Neural progenitor cell (in vitro differentiated cells): ENCODE measurements at regions not wholly inside any gene's neighbourhood (a gene's known extent, or its start where the extent isn't known, plus 50 kb on each side); places are given as distances from the start of the nearest gene placed in this dataset.

Source experiments
- CTCF ChIP-seq: fragments of 200-600 bp; sonication (generic); IDR thresholded peaks from 2 replicates; pipeline ENCODE4 v1.5.1; 2017; ENCODE audit warnings: antibody characterized with exemption, mild to moderate bottlenecking
- EZH2 ChIP-seq: fragments of 200-600 bp; sonication (generic); IDR thresholded peaks from 2 replicates; pipeline ENCODE4 v1.6.1; 2017; ENCODE audit warnings: antibody characterized with exemption, mild to moderate bottlenecking, moderate library complexity
- EZH2phosphoT487 ChIP-seq: fragments of 200-600 bp; sonication (generic); IDR thresholded peaks from 2 replicates; pipeline ENCODE4 v1.6.1; 2017; ENCODE audit warnings: antibody characterized with exemption

GRCh38 chr7:16178092-16178491, 243.2 kb downstream of the CRPPA start:
- TF ChIP-seq CTCF (no peak), EZH2 (no peak), EZH2phosphoT487 (no peak)
